Transverse colon (tissue), 4 donors: ENCODE measurements at regions not wholly inside any gene's neighbourhood (a gene's known extent, or its start where the extent isn't known, plus 50 kb on each side); places are given as distances from the start of the nearest gene placed in this dataset.

Source experiments
- DNase-seq: peaks from one replicate; pipeline ENCODE4 v3.0.0-alpha.2; 2019
- H3K27ac ChIP-seq, 4 donors: fragments of 200-600 bp; sonication (generic); 2 replicates each; pipeline ENCODE4 v1.5.1; 2016 to 2018; ENCODE audit warnings: inconsistent platforms in 4 of 4
- H3K27me3 ChIP-seq: fragments of 200-600 bp; sonication (generic); 2 replicates; pipeline ENCODE4 v1.5.1; 2017; ENCODE audit warnings: inconsistent platforms
- H3K36me3 ChIP-seq, 4 donors: fragments of 200-600 bp; sonication (generic); 2 replicates each; pipeline ENCODE4 v1.5.1; 2017 to 2019; ENCODE audit warnings: inconsistent platforms in 4 of 4
- H3K4me1 ChIP-seq, 4 donors: fragments of 200-600 bp; sonication (generic); 2 replicates each; pipeline ENCODE4 v1.5.1; 2017 to 2020; ENCODE audit warnings: inconsistent platforms in 4 of 4
- H3K4me3 ChIP-seq, 4 donors: fragments of 200-600 bp; sonication (generic); 1 replicate in 1 of 4; 2 replicates in 3 of 4; pipeline versions ENCODE4 v1.5.1 to v1.6.1; 2017 to 2019; ENCODE audit warnings: inconsistent platforms in 4 of 4
- H3K9me3 ChIP-seq, 2 donors: fragments of 200-600 bp; sonication (generic); 2 replicates each; pipeline ENCODE4 v1.5.1; 2017 to 2019; ENCODE audit warnings: inconsistent platforms in 2 of 2
- CTCF ChIP-seq, 5 experiments: fragments of 200-600 bp in 3 of 5; fragments of 450-650 bp in 2 of 5; sonication (generic) in 3 of 5; IDR thresholded peaks; 1 replicate in 2 of 5; 2 replicates in 3 of 5; pipeline ENCODE4 v1.5.1; 2016 to 2017; ENCODE audit warnings: antibody characterized with exemption in 5 of 5, inconsistent platforms in 3 of 5, mild to moderate bottlenecking in 2 of 5, moderate library complexity in 1 of 5
- EP300 ChIP-seq: sonication (generic); formaldehyde crosslinking; IDR thresholded peaks from one replicate; pipeline ENCODE4 v1.6.1; 2017; ENCODE audit warnings: antibody characterized with exemption, low read depth
- POLR2A ChIP-seq: fragments of 450-650 bp; IDR thresholded peaks from one replicate; pipeline ENCODE4 v1.6.1; 2016; ENCODE audit warnings: antibody characterized with exemption, mild to moderate bottlenecking, moderate library complexity
- POLR2AphosphoS5 ChIP-seq, 3 donors: sonication (generic); formaldehyde crosslinking; IDR thresholded peaks; one replicate each; pipeline ENCODE4 v1.6.1; 2016; ENCODE audit warnings: antibody characterized with exemption in 3 of 3
- WGBS, 2 donors: methylation state at CpG; one replicate each; pipeline ENCODE4 v1.1.5; 2018; ENCODE audit warnings: low coverage in 1 of 2; 5-methylcytosine and 5-hydroxymethylcytosine counted together
- in situ Hi-C, 4 donors: fragments of 200-750 bp; cut with MboI; loops; one replicate each; pipeline versions ENCODE4 v1.15.0 to v1.15.1; 2017; ENCODE audit warnings: low sequenced_read_pairs in 3 of 4, low pct_ligation_motif_present in 1 of 4, low pct_unique_long_range_greater_than_20kb in 1 of 4
- intact Hi-C: fragments of 100-400 bp; cut with DNase I; formaldehyde crosslinking; loops from one replicate; pipeline ENCODE4 v1.15.1; 2023; ENCODE audit warnings: low total_unique reads

GRCh38 chr3:157718800-157719199 is 215.6 kb upstream of the VEPH1 start:
- Histone ChIP-seq H3K36me3 (no peaks in the 10 kb centered on the region), H3K4me1 (no peaks in the 10 kb centered on the region), H3K9me3 (no peaks in the 10 kb centered on the region), H3K4me3 (no peak overlapping the region), H3K27me3 (no peaks in the 10 kb centered on the region), H3K27ac (no peak overlapping the region)
- in situ Hi-C loops (no loop called here), intact Hi-C loops (no loop called here)
- WGBS, 2 donors: 28% methylated on average over 4 of the region's 4 CpGs
- no peak for DNase-seq
- TF ChIP-seq EP300 (no peak), POLR2A (no peak), CTCF (IDR thresholded peaks at IDR 0.05) (no peak), POLR2AphosphoS5 (IDR thresholded peaks at IDR 0.05) (no peak)

GRCh38 chr3:157713101-157713500 is 209.9 kb upstream of the VEPH1 start:
- TF ChIP-seq POLR2AphosphoS5 (IDR thresholded peaks at IDR 0.05) (no peak), EP300 (no peak), POLR2A (no peak), CTCF (IDR thresholded peaks at IDR 0.05) (no peak)
- Histone ChIP-seq H3K4me1 (no peaks in the 10 kb centered on the region), H3K4me3 (no peak overlapping the region), H3K36me3 (no peaks in the 10 kb centered on the region), H3K9me3 (peaks cover 0 to 6% of the 10 kb centered on the region in 2 donors), H3K27ac (no peak overlapping the region), H3K27me3 (no peaks in the 10 kb centered on the region)
- in situ Hi-C loops: no loop called here
- intact Hi-C loops: no loop called here
- no peak for DNase-seq

- 75 to 78% methylated on average over 2 of the region's 2 CpGs for WGBS, 2 donors
- intact Hi-C loops (no loop called here), in situ Hi-C loops (no loop called here)
- H3K27me3 ChIP-seq: no peaks in the 10 kb centered on the region
- TF ChIP-seq EP300 (no peak), CTCF (IDR thresholded peaks at IDR 0.05) (no peak), POLR2A (no peak), POLR2AphosphoS5 (IDR thresholded peaks at IDR 0.05) (no peak)
- H3K4me3 ChIP-seq: no peak overlapping the region
- H3K4me1 ChIP-seq: no peaks in the 10 kb centered on the region
- no peaks in the 10 kb centered on the region for H3K9me3 ChIP-seq
- DNase-seq: no peak
- no peak overlapping the region for H3K27ac ChIP-seq
- no peaks in the 10 kb centered on the region for H3K36me3 ChIP-seq
Observed at GRCh38 chr3:157705258-157705657, 202.0 kb upstream of the VEPH1 start.

GRCh38 chr3:157700405-157700804 is 197.2 kb upstream of the VEPH1 start:
- in situ Hi-C loops (no loop called here), intact Hi-C loops (no loop called here)
- H3K27me3 ChIP-seq: no peaks in the 10 kb centered on the region
- DNase-seq: no peak
- no peaks in the 10 kb centered on the region for H3K36me3 ChIP-seq
- 77 to 80% methylated on average over 3 of the region's 3 CpGs for WGBS, 2 donors
- H3K27ac ChIP-seq: no peak overlapping the region
- no peaks in the 10 kb centered on the region for H3K9me3 ChIP-seq
- H3K4me3 ChIP-seq: no peak overlapping the region
- TF ChIP-seq POLR2AphosphoS5 (IDR thresholded peaks at IDR 0.05) (no peak), EP300 (no peak), POLR2A (no peak), CTCF (IDR thresholded peaks at IDR 0.05) (no peak)
- H3K4me1 ChIP-seq: no peaks in the 10 kb centered on the region
